H9 (cell line): ENCODE measurements at regions not wholly inside any gene's neighbourhood (a gene's known extent, or its start where the extent isn't known, plus 50 kb on each side); places are given as distances from the start of the nearest gene placed in this dataset.

Source experiments
- DNase-seq: peaks from one replicate; pipeline ENCODE4 v3.0.0-alpha.2; 2017
- H2AFZ ChIP-seq: one replicate; pipeline ENCODE4 v1.6.1; 2013; ENCODE audit warnings: mild to moderate bottlenecking, low read length, control low read depth, moderate library complexity
- H2AK5ac ChIP-seq: 2 replicates; pipeline ENCODE4 v1.6.1; 2013; ENCODE audit warnings: low read length, control low read depth, mixed read lengths; ENCODE audit not compliant: insufficient read length
- H2BK120ac ChIP-seq: one replicate; pipeline ENCODE4 v1.6.1; 2013; ENCODE audit warnings: low read depth, mild to moderate bottlenecking, low read length, control low read depth, inconsistent platforms; ENCODE audit not compliant: poor library complexity, severe bottlenecking
- H2BK12ac ChIP-seq: 2 replicates; pipeline ENCODE4 v1.6.1; 2013; ENCODE audit warnings: low read length, control low read depth, mixed read lengths, low read depth; ENCODE audit not compliant: insufficient read length
- H2BK15ac ChIP-seq: 2 replicates; pipeline ENCODE4 v1.6.1; 2013; ENCODE audit warnings: low read depth, low read length, control low read depth
- H2BK20ac ChIP-seq: one replicate; pipeline ENCODE4 v1.6.1; 2013; ENCODE audit warnings: low read depth, mild to moderate bottlenecking, low read length, control low read depth, inconsistent platforms; ENCODE audit not compliant: poor library complexity, severe bottlenecking
- H2BK5ac ChIP-seq: 2 replicates; pipeline ENCODE4 v1.6.1; 2013; ENCODE audit warnings: low read length, control low read depth, mixed read lengths; ENCODE audit not compliant: insufficient read length
- H3K14ac ChIP-seq: 2 replicates; pipeline ENCODE4 v1.6.1; 2013; ENCODE audit warnings: low read length, control low read depth; ENCODE audit not compliant: insufficient read depth
- H3K18ac ChIP-seq: 2 replicates; pipeline ENCODE4 v1.6.1; 2013; ENCODE audit warnings: low read depth, mild to moderate bottlenecking, mixed read lengths, low read length, control low read depth; ENCODE audit not compliant: insufficient read length
- H3K23ac ChIP-seq: 2 replicates; pipeline ENCODE4 v1.6.1; 2013; ENCODE audit warnings: low read length, control low read depth, mixed read lengths, low read depth; ENCODE audit not compliant: insufficient read length
- H3K23me2 ChIP-seq: 2 replicates; pipeline ENCODE4 v1.6.1; 2013; ENCODE audit warnings: low read depth, mild to moderate bottlenecking, mixed read lengths, low read length, control low read depth; ENCODE audit not compliant: insufficient read length, poor library complexity, severe bottlenecking
- H3K27ac ChIP-seq: 2 replicates; pipeline ENCODE4 v1.5.1; 2013; ENCODE audit warnings: low read length, control low read depth, mixed read lengths, low read depth; ENCODE audit not compliant: insufficient read length
- H3K27me3 ChIP-seq: 2 replicates; pipeline ENCODE4 v1.6.1; 2013; ENCODE audit warnings: low read length, control low read depth, inconsistent platforms; ENCODE audit not compliant: insufficient read depth
- H3K4ac ChIP-seq: 2 replicates; pipeline ENCODE4 v1.6.1; 2013; ENCODE audit warnings: low read depth, mild to moderate bottlenecking, control low read depth, inconsistent platforms, low read length, moderate library complexity
- H3K4me1 ChIP-seq: 2 replicates; pipeline ENCODE4 v1.6.1; 2013; ENCODE audit warnings: low read length, control low read depth, inconsistent platforms; ENCODE audit not compliant: insufficient read depth
- H3K4me2 ChIP-seq: 2 replicates; pipeline ENCODE4 v1.6.1; 2013; ENCODE audit warnings: low read length, control low read depth, mixed read lengths; ENCODE audit not compliant: insufficient read length, insufficient read depth
- H3K56ac ChIP-seq: 2 replicates; pipeline ENCODE4 v1.6.1; 2013; ENCODE audit warnings: low read depth, mild to moderate bottlenecking, mixed read lengths, low read length, control low read depth; ENCODE audit not compliant: insufficient read length
- H3K79me1 ChIP-seq: 2 replicates; pipeline ENCODE4 v1.6.1; 2013; ENCODE audit warnings: low read depth, mild to moderate bottlenecking, moderate library complexity, low read length, control low read depth, inconsistent platforms; ENCODE audit not compliant: insufficient read depth, poor library complexity, severe bottlenecking
- H3K79me2 ChIP-seq: 2 replicates; pipeline ENCODE4 v1.6.1; 2013; ENCODE audit warnings: low read length, control low read depth, inconsistent platforms; ENCODE audit not compliant: insufficient read depth
- H3K9ac ChIP-seq: 2 replicates; pipeline ENCODE4 v1.6.1; 2013; ENCODE audit warnings: low read length, control low read depth, mixed read lengths; ENCODE audit not compliant: insufficient read length; ENCODE audit errors: extremely low read depth
- H3K9me3 ChIP-seq: one replicate; pipeline ENCODE4 v1.6.1; 2013; ENCODE audit warnings: low read depth, low read length, inconsistent platforms; ENCODE audit not compliant: control insufficient read depth
- H3T11ph ChIP-seq: one replicate; pipeline ENCODE4 v1.6.1; 2013; ENCODE audit warnings: mild to moderate bottlenecking, low read length, control low read depth, inconsistent platforms
- H4K20me1 ChIP-seq: one replicate; pipeline ENCODE4 v1.6.1; 2013; ENCODE audit not compliant: control insufficient read depth, insufficient read length, insufficient read depth
- H4K5ac ChIP-seq: 2 replicates; pipeline ENCODE4 v1.6.1; 2013; ENCODE audit warnings: low read depth, mild to moderate bottlenecking, mixed read lengths, low read length, control low read depth; ENCODE audit not compliant: insufficient read length
- H4K8ac ChIP-seq: replicated peaks from 2 replicates; pipeline ENCODE4 v1.6.1; 2013; ENCODE audit warnings: low read length, control low read depth, mixed read lengths, low read depth; ENCODE audit not compliant: insufficient read length
- H4K91ac ChIP-seq: 2 replicates; pipeline ENCODE4 v1.6.1; 2013; ENCODE audit warnings: low read depth, mild to moderate bottlenecking, moderate library complexity, mixed read lengths, low read length, control low read depth; ENCODE audit not compliant: insufficient read length
- H3K27ac Mint-ChIP-seq, 3 experiments: 2 replicates in 2 of 3; 3 replicates in 1 of 3; pipeline ENCODE4 v1.8.0; 2020 to 2021; ENCODE audit warnings: mixed read lengths in 3 of 3, mild to moderate bottlenecking in 1 of 3, moderate library complexity in 1 of 3
- H3K27me3 Mint-ChIP-seq: 2 replicates; pipeline ENCODE4 v1.8.0; 2021; ENCODE audit warnings: low read depth, mild to moderate bottlenecking, moderate library complexity, mixed read lengths
- H3K36me3 Mint-ChIP-seq, 3 experiments: 2 replicates in 2 of 3; 3 replicates in 1 of 3; pipeline ENCODE4 v1.8.0; 2020 to 2021; ENCODE audit warnings: low read depth in 3 of 3, mixed read lengths in 3 of 3; ENCODE audit not compliant: insufficient read depth in 1 of 3
- H3K4me1 Mint-ChIP-seq, 2 experiments: 2 replicates each; pipeline ENCODE4 v1.8.0; 2020; ENCODE audit warnings: mixed read lengths in 2 of 2
- H3K4me3 Mint-ChIP-seq, 2 experiments: 2 replicates in 1 of 2; 3 replicates in 1 of 2; pipeline ENCODE4 v1.8.0; 2020 to 2021; ENCODE audit warnings: mild to moderate bottlenecking in 2 of 2, mixed read lengths in 2 of 2, moderate library complexity in 1 of 2
- H3K9me3 Mint-ChIP-seq, 2 experiments: 2 replicates in 1 of 2; 3 replicates in 1 of 2; pipeline ENCODE4 v1.8.0; 2020; ENCODE audit warnings: mild to moderate bottlenecking in 2 of 2, mixed read lengths in 2 of 2, moderate library complexity in 1 of 2
- CTCF ChIP-seq: fragments of 200-600 bp; sonication (generic); conservative IDR thresholded peaks from 3 replicates; pipeline ENCODE4 v1.8.0; 2021; ENCODE audit warnings: antibody characterized with exemption, mild to moderate bottlenecking
- WGBS: extraction: QIAGEN DNeasy Blood & Tissue Kit; methylation state at CpG from one replicate; pipeline ENCODE4 v1.1.7; 2013; ENCODE audit warnings: missing lambda C conversion rate, low lambda C conversion rate, mixed read lengths; ENCODE audit not compliant: insufficient read length; ENCODE audit errors: extremely low coverage; 5-methylcytosine and 5-hydroxymethylcytosine counted together

- Histone ChIP-seq H3K14ac (no peak overlapping the region), H3K23me2 (no peaks in the 10 kb centered on the region), H4K5ac (no peak overlapping the region), H3K79me1 (no peaks in the 10 kb centered on the region), H2BK12ac (no peak overlapping the region), H2AFZ (no peak overlapping the region), H3K27ac (no peak overlapping the region), H4K91ac (no peak overlapping the region), H3K9me3 (no peaks in the 10 kb centered on the region), H3K56ac (no peak overlapping the region), H3K18ac (no peak overlapping the region), H2BK120ac (no peak overlapping the region), H3K23ac (no peak overlapping the region), H2BK5ac (no peak overlapping the region), H3K79me2 (no peaks in the 10 kb centered on the region), H3K4me1 (no peaks in the 10 kb centered on the region), H4K8ac (no peak overlapping the region), H3K27me3 (no peaks in the 10 kb centered on the region), H2AK5ac (no peak overlapping the region), H2BK20ac (no peak overlapping the region), H3K4me2 (no peak overlapping the region), H3T11ph (no peak overlapping the region), H3K4ac (no peak overlapping the region), H3K9ac (no peak overlapping the region), H2BK15ac (no peak overlapping the region), H4K20me1 (no peaks in the 10 kb centered on the region)
- H3K9me3 Mint-ChIP-seq, result no peaks in the 10 kb centered on the region
- no peak overlapping the region for H3K4me3 Mint-ChIP-seq
- no peak for DNase-seq
- no peaks in the 10 kb centered on the region for H3K4me1 Mint-ChIP-seq
- no peaks in the 10 kb centered on the region for H3K36me3 Mint-ChIP-seq
- no peak for TF ChIP-seq CTCF
- H3K27me3 Mint-ChIP-seq, result peaks cover 4% of the 10 kb centered on the region; the same call in 1 of the 2 replicates
- H3K27ac Mint-ChIP-seq, result no peak overlapping the region
- WGBS, result no CpG with 5 or more reads among the region's 2 CpGs
Observed at GRCh38 chr14:49954171-49954631, 61.3 kb downstream of the ARF6 start.
